ENCODE measurements at regions not wholly inside any gene's neighbourhood (a gene's known extent, or its start where the extent isn't known, plus 50 kb on each side); places are given as distances from the start of the nearest gene placed in this dataset.

- no peak for DNase-seq (ENCODE audit: low spot score)
Measured at GRCh38 chr15:36469311-36469966, 110.0 kb upstream of the CDIN1 start.

GRCh38 chr15:36472672-36473071, 106.8 kb upstream of the CDIN1 start:
- no peak for DNase-seq (ENCODE audit: low spot score)

- DNase-seq (ENCODE audit: low spot score), result no peak
Measured at GRCh38 chr15:36478561-36478960, 100.9 kb upstream of the CDIN1 start.

- DNase-seq (ENCODE audit: low spot score), result no peak
Measured at GRCh38 chr15:36479200-36479896, 100.1 kb upstream of the CDIN1 start.

GRCh38 chr15:36481156-36481555, 98.3 kb upstream of the CDIN1 start:
- DNase-seq (ENCODE audit: low spot score), result no peak

- no peak for DNase-seq (ENCODE audit: low spot score)
Measured at GRCh38 chr15:36483409-36483808, 96.0 kb upstream of the CDIN1 start.

- no peak for DNase-seq (ENCODE audit: low spot score)
Measured at GRCh38 chr15:36484038-36484778, 95.2 kb upstream of the CDIN1 start.

GRCh38 chr15:36491912-36492311, 87.5 kb upstream of the CDIN1 start:
- no peak for DNase-seq (ENCODE audit: low spot score)

GRCh38 chr15:36495456-36495991, 83.9 kb upstream of the CDIN1 start:
- DNase-seq (ENCODE audit: low spot score), result no peak

GRCh38 chr15:36497901-36498300, 81.5 kb upstream of the CDIN1 start:
- no peak for DNase-seq (ENCODE audit: low spot score)

- DNase-seq (ENCODE audit: low spot score), result no peak
Measured at GRCh38 chr15:36498401-36498800, 81.0 kb upstream of the CDIN1 start.

- DNase-seq (ENCODE audit: low spot score), result no peak
Measured at GRCh38 chr15:36498916-36499315, 80.5 kb upstream of the CDIN1 start.

GRCh38 chr15:36499412-36500389, 79.7 kb upstream of the CDIN1 start:
- no peak for DNase-seq (ENCODE audit: low spot score)

GRCh38 chr15:36501063-36501678, 78.3 kb upstream of the CDIN1 start:
- no peak for DNase-seq (ENCODE audit: low spot score)

- no peak for DNase-seq (ENCODE audit: low spot score)
Measured at GRCh38 chr15:36502509-36502908, 76.9 kb upstream of the CDIN1 start.

GRCh38 chr15:36506733-36507356, 72.6 kb upstream of the CDIN1 start:
- DNase-seq (ENCODE audit: low spot score), result no peak

- no peak for DNase-seq (ENCODE audit: low spot score)
Measured at GRCh38 chr15:36507458-36507857, 72.0 kb upstream of the CDIN1 start.

GRCh38 chr15:36511594-36511993, 67.8 kb upstream of the CDIN1 start:
- no peak for DNase-seq (ENCODE audit: low spot score)

- no peak for DNase-seq (ENCODE audit: low spot score)
Measured at GRCh38 chr15:36517758-36518157, 61.7 kb upstream of the CDIN1 start.

GRCh38 chr15:36519067-36519466, 60.4 kb upstream of the CDIN1 start:
- DNase-seq (ENCODE audit: low spot score), result no peak

- DNase-seq (ENCODE audit: low spot score), result no peak
Measured at GRCh38 chr15:36525430-36525829, 54.0 kb upstream of the CDIN1 start.
